CD4-positive, CD25-positive, alpha-beta regulatory T cell (primary cell): ENCODE measurements at regions not wholly inside any gene's neighbourhood (a gene's known extent, or its start where the extent isn't known, plus 50 kb on each side); places are given as distances from the start of the nearest gene placed in this dataset.

Source experiments
- ATAC-seq, 2 donors: fragments of 150-1000 bp; cut with Tn5 transposase; one replicate each; pipeline ENCODE4 v1.10.0; 2021; ENCODE audit warnings: low read depth in 2 of 2, moderate number of reproducible peaks in 2 of 2, moderate library complexity in 1 of 2
- DNase-seq, 3 donors: peaks; one replicate each; pipeline versions ENCODE4 v3.0.0 to v3.0.0-alpha.2; 2012 to 2022; ENCODE audit warnings: mixed read lengths in 1 of 3
- H3K27ac ChIP-seq: one replicate; pipeline ENCODE4 v1.7.0; 2013; ENCODE audit warnings: mild to moderate bottlenecking, low read length; ENCODE audit not compliant: insufficient read depth, poor library complexity, severe bottlenecking
- H3K27me3 ChIP-seq: one replicate; pipeline ENCODE4 v1.7.0; 2013; ENCODE audit warnings: low read length; ENCODE audit not compliant: control insufficient read depth, insufficient read depth
- H3K36me3 ChIP-seq: one replicate; pipeline ENCODE4 v1.7.0; 2013; ENCODE audit warnings: mild to moderate bottlenecking, low read length, moderate library complexity; ENCODE audit not compliant: control insufficient read depth, insufficient read depth
- H3K4me1 ChIP-seq: 2 replicates; pipeline ENCODE4 v1.7.0; 2013; ENCODE audit warnings: mild to moderate bottlenecking, low read length; ENCODE audit not compliant: insufficient read depth, control insufficient read depth, poor library complexity, severe bottlenecking
- H3K4me3 ChIP-seq: one replicate; pipeline ENCODE4 v1.7.0; 2013; ENCODE audit warnings: low read depth, mild to moderate bottlenecking, low read length, moderate library complexity
- H3K9me3 ChIP-seq, 2 experiments: 1 replicate in 1 of 2; 2 replicates in 1 of 2; pipeline ENCODE4 v1.7.0; 2013; ENCODE audit warnings: low read length in 2 of 2, mild to moderate bottlenecking in 1 of 2, moderate library complexity in 1 of 2; ENCODE audit not compliant: control insufficient read depth in 2 of 2
- H3K27ac Mint-ChIP-seq, 3 donors: one replicate each; pipeline ENCODE4 v1.8.0; 2020 to 2022; ENCODE audit warnings: mild to moderate bottlenecking in 3 of 3, mixed read lengths in 3 of 3, moderate library complexity in 2 of 3
- H3K27me3 Mint-ChIP-seq: one replicate; pipeline ENCODE4 v1.8.0; 2022; ENCODE audit warnings: mild to moderate bottlenecking, mixed read lengths
- H3K36me3 Mint-ChIP-seq: one replicate; pipeline ENCODE4 v1.8.0; 2020; ENCODE audit warnings: mixed read lengths
- H3K4me1 Mint-ChIP-seq, 4 donors: one replicate each; pipeline ENCODE4 v1.8.0; 2020 to 2022; ENCODE audit warnings: mixed read lengths in 4 of 4, mild to moderate bottlenecking in 1 of 4
- H3K4me3 Mint-ChIP-seq, 4 donors: one replicate each; pipeline ENCODE4 v1.8.0; 2020 to 2022; ENCODE audit warnings: mild to moderate bottlenecking in 4 of 4, mixed read lengths in 4 of 4, moderate library complexity in 3 of 4
- H3K9me3 Mint-ChIP-seq, 7 donors: one replicate each; pipeline ENCODE4 v1.8.0; 2020 to 2022; ENCODE audit warnings: mixed read lengths in 7 of 7, mild to moderate bottlenecking in 3 of 7, moderate library complexity in 2 of 7

DNA sequence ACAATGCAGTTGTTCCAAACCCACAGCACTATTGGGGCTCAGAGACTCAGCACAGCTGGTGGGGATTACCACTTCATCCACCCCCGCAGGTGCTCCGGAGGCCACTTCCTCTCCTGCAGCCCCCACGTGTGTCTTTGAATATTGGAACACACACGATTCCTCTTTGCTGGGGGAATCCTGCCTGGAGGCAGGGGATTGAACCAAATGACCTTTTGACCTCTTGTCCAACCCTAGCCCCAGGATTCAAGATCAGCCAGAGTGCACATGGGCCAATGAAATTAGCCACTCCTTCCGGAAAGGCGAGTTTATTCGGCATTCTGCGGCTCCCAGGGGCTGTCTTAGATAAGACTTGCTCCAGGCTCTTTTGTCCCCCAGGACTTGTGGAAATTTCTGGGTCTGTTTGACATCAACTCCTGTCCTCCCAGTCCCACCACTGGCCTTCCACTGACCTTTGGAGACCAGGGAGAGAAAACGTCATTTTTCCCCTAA lies 350.2 kb downstream of the FOXL1 start:
- Mint-ChIP-seq H3K4me1 (no peaks in the 10 kb centered on the region), H3K4me3 (no peak overlapping the region), H3K36me3 (no peaks in the 10 kb centered on the region), H3K9me3 (peaks cover 0 to 1% (median 0%) of the 10 kb centered on the region in 7 donors), H3K27ac (no peak overlapping the region), H3K27me3 (peaks cover 47% of the 10 kb centered on the region)
- Histone ChIP-seq H3K9me3 (no peaks in the 10 kb centered on the region), H3K4me3 (no peak overlapping the region), H3K27me3 (peaks cover 12% of the 10 kb centered on the region), H3K27ac (no peak overlapping the region), H3K4me1 (no peaks in the 10 kb centered on the region), H3K36me3 (no peaks in the 10 kb centered on the region)
- ATAC-seq (no peak), DNase-seq (no peak)

- H3K27me3 ChIP-seq = peaks cover 12% of the 10 kb centered on the region
- ATAC-seq (no peak), DNase-seq (no peak)
- Mint-ChIP-seq H3K9me3 (peaks cover 0 to 1% (median 0%) of the 10 kb centered on the region in 7 donors), H3K27ac (no peak overlapping the region), H3K4me1 (no peaks in the 10 kb centered on the region), H3K27me3 (peaks cover 47% of the 10 kb centered on the region), H3K36me3 (no peaks in the 10 kb centered on the region), H3K4me3 (no peak overlapping the region)
- H3K4me1 ChIP-seq = no peaks in the 10 kb centered on the region
- no peaks in the 10 kb centered on the region for H3K9me3 ChIP-seq
- H3K27ac ChIP-seq = no peak overlapping the region
- no peaks in the 10 kb centered on the region for H3K36me3 ChIP-seq
- no peak overlapping the region for H3K4me3 ChIP-seq
Measured at GRCh38 chr16:86929057-86929871, 350.9 kb downstream of the FOXL1 start.

DNA sequence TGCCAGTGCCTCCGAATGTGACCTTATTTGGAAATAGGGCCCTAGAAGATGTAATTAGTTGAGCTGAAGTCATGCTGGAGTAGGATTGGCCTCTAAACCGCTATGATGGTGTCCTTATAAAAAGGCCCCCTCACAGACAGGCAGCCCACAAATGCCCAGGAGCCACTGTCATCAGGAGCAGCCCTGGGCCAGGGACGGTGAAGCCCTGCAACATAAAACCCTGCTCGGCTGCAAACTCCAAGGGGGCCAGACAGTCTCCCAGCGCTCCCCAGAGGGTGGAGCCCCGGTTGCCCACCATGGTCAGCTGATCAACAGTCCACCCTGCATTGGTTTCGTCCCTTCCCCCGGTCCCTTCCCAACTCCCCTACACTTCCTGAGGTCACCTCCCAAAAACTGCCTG lies 351.7 kb downstream of the FOXL1 start:
- no peaks in the 10 kb centered on the region for H3K4me1 ChIP-seq
- no peaks in the 10 kb centered on the region for H3K9me3 ChIP-seq
- H3K4me3 ChIP-seq = no peak overlapping the region
- H3K36me3 ChIP-seq = no peaks in the 10 kb centered on the region
- H3K36me3 Mint-ChIP-seq = no peaks in the 10 kb centered on the region
- no peak overlapping the region for H3K4me3 Mint-ChIP-seq
- no peak overlapping the region for H3K27ac ChIP-seq
- no peak overlapping the region for H3K27ac Mint-ChIP-seq
- peaks cover 9% of the 10 kb centered on the region for H3K27me3 ChIP-seq
- H3K4me1 Mint-ChIP-seq = peaks cover 0 to 2% (median 0%) of the 10 kb centered on the region in 4 donors
- DNase-seq (no peak), ATAC-seq (no peak)
- peaks cover 0 to 1% (median 0%) of the 10 kb centered on the region in 7 donors for H3K9me3 Mint-ChIP-seq
- peaks cover 45% of the 10 kb centered on the region for H3K27me3 Mint-ChIP-seq

GRCh38 chr16:86930663-86931373 lies 352.5 kb downstream of the FOXL1 start:
- H3K4me1 ChIP-seq = no peaks in the 10 kb centered on the region
- Mint-ChIP-seq H3K27ac (no peak overlapping the region), H3K27me3 (peaks cover 47% of the 10 kb centered on the region), H3K36me3 (no peaks in the 10 kb centered on the region), H3K4me1 (peaks cover 0 to 2% (median 0%) of the 10 kb centered on the region in 4 donors), H3K9me3 (peaks cover 0 to 1% (median 0%) of the 10 kb centered on the region in 7 donors), H3K4me3 (no peak overlapping the region)
- ATAC-seq = no peak
- H3K36me3 ChIP-seq = no peaks in the 10 kb centered on the region
- no peak for DNase-seq
- peaks cover 8% of the 10 kb centered on the region for H3K27me3 ChIP-seq
- no peak overlapping the region for H3K27ac ChIP-seq
- H3K4me3 ChIP-seq = no peak overlapping the region
- H3K9me3 ChIP-seq = no peaks in the 10 kb centered on the region

DNA sequence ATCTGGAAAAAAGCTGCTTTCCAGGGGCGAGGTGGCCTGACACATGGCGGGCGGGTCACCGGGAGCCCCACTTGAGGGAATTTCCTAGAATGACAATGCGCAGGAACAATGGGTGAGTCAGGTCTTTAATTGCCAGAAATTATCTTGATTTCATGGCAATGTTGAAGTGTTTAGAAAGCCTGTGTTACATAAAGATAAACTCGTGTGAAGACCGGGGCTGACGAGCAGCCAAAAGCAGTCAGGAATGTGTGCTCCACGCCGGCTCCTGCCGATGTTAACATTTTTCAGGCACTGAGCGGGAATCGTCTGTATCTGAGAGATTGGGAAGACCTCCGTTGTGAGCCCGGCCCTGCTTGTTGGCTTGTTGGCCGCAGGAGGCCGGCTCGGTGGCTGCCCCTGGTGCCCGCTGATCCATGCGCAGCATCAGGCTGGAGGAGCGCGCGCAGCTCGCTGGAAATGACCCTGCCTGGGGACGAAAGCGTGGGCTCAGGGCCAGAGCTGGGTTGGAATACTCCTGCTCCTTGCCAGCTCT lies 353.1 kb downstream of the FOXL1 start:
- ATAC-seq = no peak
- no peak for DNase-seq
- Mint-ChIP-seq H3K27me3 (peaks cover 44% of the 10 kb centered on the region), H3K36me3 (no peaks in the 10 kb centered on the region), H3K9me3 (peaks cover 0 to 1% (median 0%) of the 10 kb centered on the region in 7 donors), H3K4me3 (no peak overlapping the region), H3K27ac (no peak overlapping the region), H3K4me1 (peaks cover 0 to 2% (median 0%) of the 10 kb centered on the region in 4 donors)
- H3K4me1 ChIP-seq = no peaks in the 10 kb centered on the region
- no peaks in the 10 kb centered on the region for H3K9me3 ChIP-seq
- H3K4me3 ChIP-seq = no peak overlapping the region
- peaks cover 6% of the 10 kb centered on the region for H3K27me3 ChIP-seq
- no peak overlapping the region for H3K27ac ChIP-seq
- H3K36me3 ChIP-seq = no peaks in the 10 kb centered on the region

DNA sequence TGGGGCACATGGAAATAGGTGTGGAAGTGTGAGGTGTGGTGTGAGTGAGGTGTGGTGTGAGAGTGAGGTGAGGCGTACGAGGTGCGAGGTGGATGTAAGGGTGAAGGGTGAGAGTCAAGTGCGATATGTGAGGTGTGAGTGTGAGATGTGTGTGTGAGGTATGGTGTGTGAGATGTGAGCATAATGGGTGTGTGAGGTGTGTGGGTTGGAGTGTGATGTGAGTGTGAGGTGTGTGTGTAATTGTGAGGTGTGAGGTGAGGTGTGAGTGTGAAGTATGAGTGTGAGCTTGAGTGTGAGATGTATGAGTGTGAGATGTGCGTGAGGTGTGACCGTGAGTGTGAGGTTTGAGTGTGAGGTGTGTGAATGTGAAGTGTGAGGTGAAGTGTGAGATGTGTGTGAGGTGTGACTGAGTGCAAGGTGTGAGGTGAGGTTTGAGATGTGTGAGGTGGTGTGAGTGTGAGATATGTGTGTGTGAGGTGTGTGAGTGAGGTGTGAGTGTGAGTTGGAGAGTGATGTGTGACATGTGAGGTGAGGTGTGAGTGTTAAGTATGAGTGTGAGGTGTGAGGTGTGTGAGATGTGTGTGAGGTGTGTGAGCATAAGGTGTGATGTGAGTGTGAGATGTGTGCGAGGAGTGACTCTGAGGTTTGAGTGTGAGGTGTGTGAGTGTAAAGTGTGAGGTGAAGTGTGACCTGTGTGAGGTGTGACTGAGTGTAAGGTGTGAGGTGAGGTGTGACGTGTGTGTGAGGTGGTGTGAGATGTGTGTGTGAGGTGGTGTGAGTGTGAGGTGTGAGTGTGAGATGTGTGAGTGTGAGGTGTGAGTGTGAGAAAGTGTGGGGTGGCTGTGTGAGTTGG lies 354.0 kb downstream of the FOXL1 start:
- no peaks in the 10 kb centered on the region for H3K9me3 ChIP-seq
- H3K27me3 Mint-ChIP-seq = peaks cover 44% of the 10 kb centered on the region
- no peak overlapping the region for H3K27ac ChIP-seq
- H3K4me3 Mint-ChIP-seq = no peak overlapping the region
- peaks cover 0 to 1% (median 0%) of the 10 kb centered on the region in 7 donors for H3K9me3 Mint-ChIP-seq
- H3K4me3 ChIP-seq = no peak overlapping the region
- peaks cover 3% of the 10 kb centered on the region for H3K27me3 ChIP-seq
- H3K4me1 Mint-ChIP-seq = peaks cover 0 to 2% (median 0%) of the 10 kb centered on the region in 4 donors
- no peaks in the 10 kb centered on the region for H3K4me1 ChIP-seq
- H3K36me3 Mint-ChIP-seq = no peaks in the 10 kb centered on the region
- ATAC-seq (no peak), DNase-seq (no peak)
- H3K36me3 ChIP-seq = no peaks in the 10 kb centered on the region
- H3K27ac Mint-ChIP-seq = no peak overlapping the region
